ENCODE measurements at regions not wholly inside any gene's neighbourhood (a gene's known extent, or its start where the extent isn't known, plus 50 kb on each side); places are given as distances from the start of the nearest gene placed in this dataset.

- DNase-seq: no peak
These were observed 707.4 kb upstream of the CDH2 start for GRCh38 chr18:28884304-28884703.

- DNase-seq: no peak
These were observed 703.9 kb upstream of the CDH2 start for GRCh38 chr18:28880856-28881255.

DNA sequence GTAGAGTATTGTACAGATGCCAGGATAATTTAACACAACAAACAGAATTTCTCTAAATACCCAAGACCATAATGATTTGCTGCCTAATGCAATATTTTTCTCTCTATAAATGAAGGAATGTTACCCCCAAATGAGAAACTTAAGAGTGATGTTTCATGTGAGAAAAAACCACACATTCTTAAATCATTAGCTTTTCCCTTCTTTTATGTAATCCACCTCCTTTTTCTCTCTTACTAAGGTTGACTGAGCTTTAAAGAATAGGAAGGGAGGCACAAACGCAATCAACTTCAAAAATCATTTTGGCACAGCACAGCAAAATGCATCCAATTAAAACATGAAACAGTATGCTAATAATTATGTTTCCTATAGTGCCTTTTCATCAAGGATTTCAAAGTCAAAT lies 698.1 kb upstream of the CDH2 start:
- no peak for DNase-seq

DNA sequence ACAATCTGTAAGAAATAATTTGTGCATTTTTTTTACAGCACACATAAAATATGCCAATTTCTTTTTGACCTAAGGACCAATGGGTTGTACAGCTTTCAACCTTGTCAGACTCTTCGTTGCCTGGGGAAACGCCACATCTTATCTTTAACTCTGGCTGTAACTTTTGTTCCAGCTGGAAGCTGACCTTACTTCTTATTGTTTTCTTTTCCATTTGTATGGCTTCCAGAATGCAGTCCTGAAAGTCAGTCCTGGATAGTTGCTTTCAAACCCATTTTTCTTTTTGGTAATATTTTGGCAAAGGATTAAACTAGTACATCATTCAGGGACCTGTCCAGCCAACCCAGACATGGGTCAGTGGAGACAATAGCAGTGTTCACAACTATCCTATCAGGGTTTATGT lies 686.5 kb upstream of the CDH2 start:
- DNase-seq: no peak

- DNase-seq: no peak
These were observed 681.3 kb upstream of the CDH2 start for GRCh38 chr18:28858248-28858647.

DNA sequence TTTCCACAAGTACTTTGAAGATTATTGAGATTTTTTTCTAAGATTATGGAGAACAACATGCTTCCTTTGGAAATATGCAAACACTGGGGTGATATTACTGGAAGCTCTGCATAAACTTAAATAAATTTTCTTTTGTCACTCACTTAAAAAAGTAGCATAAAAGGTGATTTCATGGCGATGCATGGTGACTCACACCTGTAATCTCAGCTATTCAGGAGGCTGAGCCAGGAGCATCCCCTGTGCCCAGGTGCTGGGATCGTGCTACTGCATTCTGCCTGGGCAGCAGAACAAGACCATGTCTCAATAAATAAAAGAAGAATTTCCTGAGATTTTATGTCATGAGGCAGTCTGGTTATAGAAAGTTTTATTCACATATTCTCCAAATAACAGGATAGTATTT lies 679.1 kb upstream of the CDH2 start:
- no peak for DNase-seq

GRCh38 chr18:28855524-28855923 lies 678.6 kb upstream of the CDH2 start:
- no peak for DNase-seq

GRCh38 chr18:28854964-28855363 lies 678.0 kb upstream of the CDH2 start:
- no peak for DNase-seq

- no peak for DNase-seq
These were observed 670.0 kb upstream of the CDH2 start for GRCh38 chr18:28846958-28847357.

DNA sequence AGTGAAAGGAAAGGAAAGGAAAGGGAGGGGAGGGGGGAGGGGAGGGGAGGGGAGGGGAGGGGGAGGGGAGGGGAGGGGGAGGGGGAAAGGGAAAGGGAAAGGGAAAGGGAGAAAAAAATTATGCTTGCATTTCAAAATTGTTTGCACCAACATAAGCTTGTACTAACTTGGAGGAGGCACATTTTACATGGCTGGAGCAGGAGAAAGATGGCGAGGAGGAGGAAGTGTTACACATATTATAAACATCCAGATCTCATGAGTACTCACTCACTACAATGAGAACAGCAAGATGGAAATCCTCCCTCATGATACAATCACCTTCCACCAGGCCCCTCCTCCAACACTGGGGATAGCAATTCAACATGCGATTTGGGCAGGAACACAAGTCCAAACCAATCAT lies 660.2 kb upstream of the CDH2 start:
- no peak for DNase-seq

GRCh38 chr18:28834889-28835288 lies 658.0 kb upstream of the CDH2 start:
- no peak for DNase-seq

GRCh38 chr18:28831908-28832307 lies 655.0 kb upstream of the CDH2 start:
- no peak for DNase-seq

- no peak for DNase-seq
These were observed 654.5 kb upstream of the CDH2 start for GRCh38 chr18:28831476-28831875.

DNA sequence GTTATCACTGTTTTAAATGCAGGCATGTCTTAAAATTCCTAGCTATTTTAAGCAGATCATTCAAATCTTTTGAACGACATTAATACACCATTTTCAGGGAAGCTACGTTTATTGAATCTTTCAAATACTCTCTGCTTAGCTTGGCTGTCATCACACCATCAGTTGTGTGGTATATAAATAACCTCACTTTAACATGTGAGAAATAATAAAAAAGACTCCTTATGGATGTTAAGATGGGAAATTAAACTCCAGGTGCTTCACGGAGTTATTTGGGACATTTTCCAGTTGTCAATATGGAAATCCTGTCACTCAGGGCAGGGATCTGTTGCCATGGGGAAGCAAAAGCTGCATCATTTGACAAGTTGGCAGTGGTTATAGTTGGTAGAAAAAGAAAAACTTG lies 649.2 kb upstream of the CDH2 start:
- no peak for DNase-seq

DNA sequence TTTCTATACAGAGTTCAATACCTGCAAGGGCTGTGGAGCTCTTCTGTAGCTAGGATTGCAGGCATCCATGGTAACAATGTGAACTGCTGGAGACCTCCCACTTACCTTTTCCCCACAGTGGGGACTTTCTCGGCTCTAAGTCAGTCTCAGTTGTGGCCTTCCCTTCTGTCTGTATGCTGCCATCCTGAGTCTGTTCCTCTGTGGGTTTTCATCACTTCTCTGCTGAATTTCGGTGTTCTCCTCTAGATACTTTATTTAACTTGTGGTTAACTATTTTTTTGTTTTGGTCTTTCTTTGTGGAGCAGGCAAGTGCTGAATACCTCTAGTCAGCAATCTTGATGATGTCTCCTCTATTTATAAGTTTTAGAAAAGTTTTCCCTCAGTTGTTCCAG lies 647.2 kb upstream of the CDH2 start:
- no peak for DNase-seq

DNA sequence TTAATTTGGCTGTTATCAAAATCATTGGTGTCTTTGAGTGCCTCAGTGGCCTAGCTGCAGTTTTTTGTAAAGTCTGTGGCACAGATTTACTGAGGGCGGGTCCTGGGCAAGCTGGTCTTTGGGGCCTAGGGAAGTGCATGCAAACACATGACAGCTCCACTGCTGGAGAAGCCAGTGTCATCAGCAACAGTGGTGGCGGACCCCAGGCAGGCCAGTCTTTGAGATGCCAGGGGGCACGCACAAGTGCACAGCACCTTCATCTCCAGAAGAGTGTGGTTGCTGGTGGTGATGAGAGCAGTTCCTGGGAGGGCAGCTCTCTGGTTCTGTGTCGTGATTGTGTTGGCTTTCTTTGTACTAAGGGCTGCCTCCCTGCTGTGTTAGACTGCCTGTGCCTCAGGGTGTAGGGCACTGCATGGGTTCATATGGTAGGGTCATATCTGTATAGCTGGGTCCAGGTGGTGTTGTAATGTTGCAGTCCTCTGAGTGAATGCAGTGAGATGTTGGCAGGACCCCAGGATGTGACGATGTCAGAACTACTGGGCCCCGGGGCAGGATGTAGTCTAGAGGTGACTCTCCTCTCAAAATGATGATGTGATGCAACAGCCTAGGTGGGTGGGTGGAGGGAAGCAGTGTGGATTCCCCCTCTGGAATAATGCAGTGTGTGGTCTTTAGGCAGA lies 646.7 kb upstream of the CDH2 start:
- no peak for DNase-seq

GRCh38 chr18:28820353-28820752 lies 643.4 kb upstream of the CDH2 start:
- no peak for DNase-seq

- no peak for DNase-seq
These were observed 639.2 kb upstream of the CDH2 start for GRCh38 chr18:28816155-28816554.

- no peak for DNase-seq
These were observed 637.4 kb upstream of the CDH2 start for GRCh38 chr18:28814365-28814764.

DNA sequence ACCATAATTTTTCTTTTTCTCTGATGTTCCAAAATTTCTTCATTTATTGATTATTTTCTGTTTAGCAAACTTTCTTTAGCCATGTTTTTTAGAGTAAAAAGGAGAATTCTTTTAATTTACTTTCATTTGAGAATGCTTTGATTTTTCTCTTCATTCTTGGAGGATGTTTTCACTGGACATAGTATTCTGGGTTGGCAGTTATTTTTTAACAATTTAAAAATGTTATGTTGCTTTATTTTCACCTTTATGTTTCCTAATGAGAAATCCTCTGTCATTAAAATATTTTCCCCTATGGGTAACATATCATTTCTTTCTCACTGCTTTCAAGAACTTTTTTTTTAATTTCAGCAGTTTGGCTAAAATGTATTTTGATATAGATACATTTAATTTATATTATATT lies 631.4 kb upstream of the CDH2 start:
- DNase-seq: no peak

DNA sequence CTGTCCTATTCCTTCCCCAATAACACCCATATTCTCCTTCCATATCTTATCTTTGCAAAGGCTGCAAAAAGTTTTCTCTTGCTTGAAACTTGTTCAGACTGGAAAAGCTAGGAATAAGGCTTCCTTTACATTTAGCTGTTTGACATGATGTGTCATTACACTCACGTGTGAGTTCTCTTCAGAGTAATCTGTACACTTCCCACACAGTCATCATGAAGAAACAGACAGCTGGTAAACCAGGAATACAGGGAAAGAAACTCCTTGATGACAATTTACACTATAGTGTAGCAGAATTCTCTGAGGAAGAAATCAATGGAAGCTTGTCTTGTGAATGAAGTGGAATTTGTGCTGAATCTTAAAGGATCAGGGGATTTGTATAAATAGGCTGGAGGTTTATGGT lies 628.6 kb upstream of the CDH2 start:
- DNase-seq: no peak

DNA sequence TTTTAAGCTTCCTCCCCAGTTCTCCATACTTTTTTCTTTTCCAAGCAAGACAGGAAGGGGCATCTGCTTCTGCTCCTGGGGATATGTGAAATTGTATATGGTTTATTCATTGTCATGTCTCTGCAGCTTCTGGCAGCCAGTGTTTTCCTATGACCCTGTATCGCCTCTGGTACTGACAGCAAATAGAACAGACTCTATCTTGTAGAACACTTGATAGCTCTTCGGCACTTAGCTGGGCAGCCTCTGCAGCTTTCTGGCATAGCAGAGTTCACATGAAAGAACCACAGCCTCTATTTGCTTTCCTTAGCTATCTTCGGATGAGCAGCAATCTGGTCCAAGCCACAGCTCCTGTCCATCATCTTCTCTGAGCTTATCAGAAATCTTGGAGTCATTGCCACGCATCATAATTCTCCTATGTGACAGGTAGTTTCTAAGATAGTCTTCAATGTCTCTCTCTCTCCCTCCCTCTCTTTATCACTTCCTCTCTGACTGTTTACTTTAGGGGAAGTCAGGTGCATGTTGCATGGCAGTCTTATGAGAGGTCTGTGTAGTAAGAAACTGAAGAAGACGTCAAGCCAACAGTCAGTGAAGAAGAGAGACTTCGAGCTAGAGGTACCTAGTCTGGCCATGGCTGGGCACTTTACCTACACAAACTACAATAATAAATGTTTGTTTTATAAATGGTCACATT lies 627.7 kb upstream of the CDH2 start:
- no peak for DNase-seq

DNA sequence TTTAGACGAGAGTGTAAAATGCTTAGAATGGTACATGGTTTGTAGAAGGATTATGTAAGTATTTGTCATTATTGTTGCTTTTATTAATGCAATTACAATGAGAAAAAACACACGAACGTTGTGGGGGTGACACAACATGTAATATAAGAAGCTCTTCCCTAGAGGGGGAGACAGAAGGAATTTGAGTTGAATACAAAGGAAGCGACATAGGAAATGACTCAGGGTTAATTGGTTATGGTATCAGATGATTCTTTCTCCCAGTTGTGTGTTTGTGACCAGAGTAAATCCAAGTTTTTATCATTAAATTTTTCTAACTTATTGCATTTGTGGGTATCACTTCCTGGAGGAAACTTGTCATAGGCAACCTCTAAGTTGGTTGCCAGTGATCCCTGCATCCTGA lies 625.6 kb upstream of the CDH2 start:
- DNase-seq: no peak

- no peak for DNase-seq
These were observed 624.9 kb upstream of the CDH2 start for GRCh38 chr18:28801876-28802275.

Data from activated gamma-delta T cell treated with Interleukin-2 at 50 U/mL for 16 hours (primary cell).